H9 (cell line): ENCODE measurements at regions not wholly inside any gene's neighbourhood (a gene's known extent, or its start where the extent isn't known, plus 50 kb on each side); places are given as distances from the start of the nearest gene placed in this dataset.

ENCODE experiments used
- DNase-seq: peaks from one replicate; pipeline ENCODE4 v3.0.0-alpha.2; 2017
- H2AFZ ChIP-seq: one replicate; pipeline ENCODE4 v1.6.1; 2013; ENCODE audit warnings: mild to moderate bottlenecking, low read length, control low read depth, moderate library complexity
- H2AK5ac ChIP-seq: 2 replicates; pipeline ENCODE4 v1.6.1; 2013; ENCODE audit warnings: low read length, control low read depth, mixed read lengths; ENCODE audit not compliant: insufficient read length
- H2BK120ac ChIP-seq: one replicate; pipeline ENCODE4 v1.6.1; 2013; ENCODE audit warnings: low read depth, mild to moderate bottlenecking, low read length, control low read depth, inconsistent platforms; ENCODE audit not compliant: poor library complexity, severe bottlenecking
- H2BK12ac ChIP-seq: 2 replicates; pipeline ENCODE4 v1.6.1; 2013; ENCODE audit warnings: low read length, control low read depth, mixed read lengths, low read depth; ENCODE audit not compliant: insufficient read length
- H2BK15ac ChIP-seq: 2 replicates; pipeline ENCODE4 v1.6.1; 2013; ENCODE audit warnings: low read depth, low read length, control low read depth
- H2BK20ac ChIP-seq: one replicate; pipeline ENCODE4 v1.6.1; 2013; ENCODE audit warnings: low read depth, mild to moderate bottlenecking, low read length, control low read depth, inconsistent platforms; ENCODE audit not compliant: poor library complexity, severe bottlenecking
- H2BK5ac ChIP-seq: 2 replicates; pipeline ENCODE4 v1.6.1; 2013; ENCODE audit warnings: low read length, control low read depth, mixed read lengths; ENCODE audit not compliant: insufficient read length
- H3K14ac ChIP-seq: 2 replicates; pipeline ENCODE4 v1.6.1; 2013; ENCODE audit warnings: low read length, control low read depth; ENCODE audit not compliant: insufficient read depth
- H3K18ac ChIP-seq: 2 replicates; pipeline ENCODE4 v1.6.1; 2013; ENCODE audit warnings: low read depth, mild to moderate bottlenecking, mixed read lengths, low read length, control low read depth; ENCODE audit not compliant: insufficient read length
- H3K23ac ChIP-seq: 2 replicates; pipeline ENCODE4 v1.6.1; 2013; ENCODE audit warnings: low read length, control low read depth, mixed read lengths, low read depth; ENCODE audit not compliant: insufficient read length
- H3K23me2 ChIP-seq: 2 replicates; pipeline ENCODE4 v1.6.1; 2013; ENCODE audit warnings: low read depth, mild to moderate bottlenecking, mixed read lengths, low read length, control low read depth; ENCODE audit not compliant: insufficient read length, poor library complexity, severe bottlenecking
- H3K27ac ChIP-seq: 2 replicates; pipeline ENCODE4 v1.5.1; 2013; ENCODE audit warnings: low read length, control low read depth, mixed read lengths, low read depth; ENCODE audit not compliant: insufficient read length
- H3K27me3 ChIP-seq: 2 replicates; pipeline ENCODE4 v1.6.1; 2013; ENCODE audit warnings: low read length, control low read depth, inconsistent platforms; ENCODE audit not compliant: insufficient read depth
- H3K4ac ChIP-seq: 2 replicates; pipeline ENCODE4 v1.6.1; 2013; ENCODE audit warnings: low read depth, mild to moderate bottlenecking, control low read depth, inconsistent platforms, low read length, moderate library complexity
- H3K4me1 ChIP-seq: 2 replicates; pipeline ENCODE4 v1.6.1; 2013; ENCODE audit warnings: low read length, control low read depth, inconsistent platforms; ENCODE audit not compliant: insufficient read depth
- H3K4me2 ChIP-seq: 2 replicates; pipeline ENCODE4 v1.6.1; 2013; ENCODE audit warnings: low read length, control low read depth, mixed read lengths; ENCODE audit not compliant: insufficient read length, insufficient read depth
- H3K56ac ChIP-seq: 2 replicates; pipeline ENCODE4 v1.6.1; 2013; ENCODE audit warnings: low read depth, mild to moderate bottlenecking, mixed read lengths, low read length, control low read depth; ENCODE audit not compliant: insufficient read length
- H3K79me1 ChIP-seq: 2 replicates; pipeline ENCODE4 v1.6.1; 2013; ENCODE audit warnings: low read depth, mild to moderate bottlenecking, moderate library complexity, low read length, control low read depth, inconsistent platforms; ENCODE audit not compliant: insufficient read depth, poor library complexity, severe bottlenecking
- H3K79me2 ChIP-seq: 2 replicates; pipeline ENCODE4 v1.6.1; 2013; ENCODE audit warnings: low read length, control low read depth, inconsistent platforms; ENCODE audit not compliant: insufficient read depth
- H3K9ac ChIP-seq: 2 replicates; pipeline ENCODE4 v1.6.1; 2013; ENCODE audit warnings: low read length, control low read depth, mixed read lengths; ENCODE audit not compliant: insufficient read length; ENCODE audit errors: extremely low read depth
- H3K9me3 ChIP-seq: one replicate; pipeline ENCODE4 v1.6.1; 2013; ENCODE audit warnings: low read depth, low read length, inconsistent platforms; ENCODE audit not compliant: control insufficient read depth
- H3T11ph ChIP-seq: one replicate; pipeline ENCODE4 v1.6.1; 2013; ENCODE audit warnings: mild to moderate bottlenecking, low read length, control low read depth, inconsistent platforms
- H4K20me1 ChIP-seq: one replicate; pipeline ENCODE4 v1.6.1; 2013; ENCODE audit not compliant: control insufficient read depth, insufficient read length, insufficient read depth
- H4K5ac ChIP-seq: 2 replicates; pipeline ENCODE4 v1.6.1; 2013; ENCODE audit warnings: low read depth, mild to moderate bottlenecking, mixed read lengths, low read length, control low read depth; ENCODE audit not compliant: insufficient read length
- H4K8ac ChIP-seq: replicated peaks from 2 replicates; pipeline ENCODE4 v1.6.1; 2013; ENCODE audit warnings: low read length, control low read depth, mixed read lengths, low read depth; ENCODE audit not compliant: insufficient read length
- H4K91ac ChIP-seq: 2 replicates; pipeline ENCODE4 v1.6.1; 2013; ENCODE audit warnings: low read depth, mild to moderate bottlenecking, moderate library complexity, mixed read lengths, low read length, control low read depth; ENCODE audit not compliant: insufficient read length
- H3K27ac Mint-ChIP-seq, 3 experiments: 2 replicates in 2 of 3; 3 replicates in 1 of 3; pipeline ENCODE4 v1.8.0; 2020 to 2021; ENCODE audit warnings: mixed read lengths in 3 of 3, mild to moderate bottlenecking in 1 of 3, moderate library complexity in 1 of 3
- H3K27me3 Mint-ChIP-seq: 2 replicates; pipeline ENCODE4 v1.8.0; 2021; ENCODE audit warnings: low read depth, mild to moderate bottlenecking, moderate library complexity, mixed read lengths
- H3K36me3 Mint-ChIP-seq, 3 experiments: 2 replicates in 2 of 3; 3 replicates in 1 of 3; pipeline ENCODE4 v1.8.0; 2020 to 2021; ENCODE audit warnings: low read depth in 3 of 3, mixed read lengths in 3 of 3; ENCODE audit not compliant: insufficient read depth in 1 of 3
- H3K4me1 Mint-ChIP-seq, 2 experiments: 2 replicates each; pipeline ENCODE4 v1.8.0; 2020; ENCODE audit warnings: mixed read lengths in 2 of 2
- H3K4me3 Mint-ChIP-seq, 2 experiments: 2 replicates in 1 of 2; 3 replicates in 1 of 2; pipeline ENCODE4 v1.8.0; 2020 to 2021; ENCODE audit warnings: mild to moderate bottlenecking in 2 of 2, mixed read lengths in 2 of 2, moderate library complexity in 1 of 2
- H3K9me3 Mint-ChIP-seq, 2 experiments: 2 replicates in 1 of 2; 3 replicates in 1 of 2; pipeline ENCODE4 v1.8.0; 2020; ENCODE audit warnings: mild to moderate bottlenecking in 2 of 2, mixed read lengths in 2 of 2, moderate library complexity in 1 of 2
- WGBS: extraction: QIAGEN DNeasy Blood & Tissue Kit; methylation state at CpG from one replicate; pipeline ENCODE4 v1.1.7; 2013; ENCODE audit warnings: missing lambda C conversion rate, low lambda C conversion rate, mixed read lengths; ENCODE audit not compliant: insufficient read length; ENCODE audit errors: extremely low coverage; 5-methylcytosine and 5-hydroxymethylcytosine counted together
- TF ChIP-seq, protein P1 (sequence below): fragments of 200-600 bp; sonication (generic); conservative IDR thresholded peaks from 3 replicates; pipeline ENCODE4 v1.8.0; 2021; ENCODE audit warnings: antibody characterized with exemption, mild to moderate bottlenecking

DNA sequence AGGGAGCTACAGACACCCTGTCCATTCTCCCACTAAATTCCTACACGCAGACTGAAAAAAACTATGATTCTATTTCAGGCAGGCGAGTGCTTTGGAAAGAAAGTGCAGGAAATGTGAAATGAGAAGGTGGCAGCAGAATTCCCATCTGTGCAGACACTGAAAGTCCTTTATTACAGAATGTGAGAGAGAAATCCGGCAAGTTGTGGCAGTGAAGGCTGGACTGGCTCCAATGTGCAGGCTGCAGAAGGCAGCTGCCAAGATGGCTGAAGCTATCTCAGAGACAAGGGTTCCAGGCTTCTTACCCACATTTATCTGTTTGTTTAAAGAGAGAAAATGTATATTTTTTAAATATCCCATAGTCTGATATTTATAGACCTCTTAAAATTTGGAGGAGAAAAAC, 161.8 kb upstream of the VLDLR start:
- Histone ChIP-seq H2BK20ac (no peak overlapping the region), H3K4ac (no peak overlapping the region), H2BK5ac (no peak overlapping the region), H4K20me1 (no peaks in the 10 kb centered on the region), H2BK120ac (no peak overlapping the region), H3K4me1 (no peaks in the 10 kb centered on the region), H3K27ac (no peak overlapping the region), H4K8ac (no peak overlapping the region), H3K79me2 (no peaks in the 10 kb centered on the region), H3K23me2 (no peaks in the 10 kb centered on the region), H3K27me3 (no peaks in the 10 kb centered on the region), H3K79me1 (no peaks in the 10 kb centered on the region), H3K14ac (no peak overlapping the region), H3K4me2 (no peak overlapping the region), H3K9ac (no peak overlapping the region), H3K9me3 (peaks cover 6% of the 10 kb centered on the region), H2BK12ac (no peak overlapping the region), H3K23ac (no peak overlapping the region), H4K5ac (no peak overlapping the region), H3K56ac (no peak overlapping the region), H2AFZ (no peak overlapping the region), H3K18ac (no peak overlapping the region), H2AK5ac (no peak overlapping the region), H3T11ph (no peak overlapping the region), H2BK15ac (no peak overlapping the region), H4K91ac (no peak overlapping the region)
- Mint-ChIP-seq H3K4me3 (no peak overlapping the region), H3K27ac (peak overlapping the region in 1 of 3 experiments; percentile 32; a peak in 1 of 7 replicates), H3K9me3 (peaks cover 10% of the 10 kb centered on the region in 2 experiments), H3K4me1 (no peaks in the 10 kb centered on the region), H3K36me3 (peaks cover 8 to 11% (median 11%) of the 10 kb centered on the region in 3 experiments), H3K27me3 (no peaks in the 10 kb centered on the region)
- TF ChIP-seq, protein P1, sequence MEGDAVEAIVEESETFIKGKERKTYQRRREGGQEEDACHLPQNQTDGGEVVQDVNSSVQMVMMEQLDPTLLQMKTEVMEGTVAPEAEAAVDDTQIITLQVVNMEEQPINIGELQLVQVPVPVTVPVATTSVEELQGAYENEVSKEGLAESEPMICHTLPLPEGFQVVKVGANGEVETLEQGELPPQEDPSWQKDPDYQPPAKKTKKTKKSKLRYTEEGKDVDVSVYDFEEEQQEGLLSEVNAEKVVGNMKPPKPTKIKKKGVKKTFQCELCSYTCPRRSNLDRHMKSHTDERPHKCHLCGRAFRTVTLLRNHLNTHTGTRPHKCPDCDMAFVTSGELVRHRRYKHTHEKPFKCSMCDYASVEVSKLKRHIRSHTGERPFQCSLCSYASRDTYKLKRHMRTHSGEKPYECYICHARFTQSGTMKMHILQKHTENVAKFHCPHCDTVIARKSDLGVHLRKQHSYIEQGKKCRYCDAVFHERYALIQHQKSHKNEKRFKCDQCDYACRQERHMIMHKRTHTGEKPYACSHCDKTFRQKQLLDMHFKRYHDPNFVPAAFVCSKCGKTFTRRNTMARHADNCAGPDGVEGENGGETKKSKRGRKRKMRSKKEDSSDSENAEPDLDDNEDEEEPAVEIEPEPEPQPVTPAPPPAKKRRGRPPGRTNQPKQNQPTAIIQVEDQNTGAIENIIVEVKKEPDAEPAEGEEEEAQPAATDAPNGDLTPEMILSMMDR: no peak
- no CpG with 5 or more reads among the region's 3 CpGs for WGBS
- DNase-seq: no peak
